H1 (cell line): ENCODE measurements at regions not wholly inside any gene's neighbourhood (a gene's known extent, or its start where the extent isn't known, plus 50 kb on each side); places are given as distances from the start of the nearest gene placed in this dataset.

Experiments used
- CHD7 ChIP-seq: fragments of 300-600 bp; sonication (generic); IDR thresholded peaks from 2 replicates; pipeline ENCODE4 v1.7.1; 2012; ENCODE audit warnings: low read length, moderate library complexity, mild to moderate bottlenecking, inconsistent platforms; ENCODE audit not compliant: insufficient replicate concordance
- E2F6 ChIP-seq: IDR thresholded peaks from 2 replicates; pipeline ENCODE4 v1.6.1; 2012; ENCODE audit warnings: inconsistent platforms
- EZH2 ChIP-seq: fragments of 200-600 bp; sonication (generic); IDR thresholded peaks from 2 replicates; pipeline ENCODE4 v1.7.1; 2012; ENCODE audit warnings: low read depth, mild to moderate bottlenecking, moderate library complexity, low read length, inconsistent platforms; ENCODE audit not compliant: severe bottlenecking
- FOSL1 ChIP-seq: IDR thresholded peaks from 2 replicates; pipeline ENCODE4 v1.6.1; 2011; ENCODE audit warnings: mild to moderate bottlenecking, low read depth, low read length, moderate library complexity; ENCODE audit not compliant: insufficient read depth
- GABPA ChIP-seq: IDR thresholded peaks from 2 replicates; pipeline ENCODE4 v1.6.1; 2011; ENCODE audit warnings: mild to moderate bottlenecking, low read length, moderate library complexity, borderline replicate concordance; ENCODE audit not compliant: insufficient read depth
- NRF1 ChIP-seq: IDR thresholded peaks from 2 replicates; pipeline ENCODE4 v1.6.1; 2011; ENCODE audit warnings: mild to moderate bottlenecking, low read depth, low read length, improper control_type of control experiment
- POU5F1 ChIP-seq: IDR thresholded peaks from 2 replicates; pipeline ENCODE4 v1.6.1; 2011; ENCODE audit warnings: low read depth, mild to moderate bottlenecking, low read length, moderate library complexity
- RBBP5 ChIP-seq: IDR thresholded peaks from 2 replicates; pipeline ENCODE4 v1.7.1; 2012; ENCODE audit warnings: low read depth, mild to moderate bottlenecking, inconsistent platforms, low read length, moderate library complexity, borderline replicate concordance
- TCF12 ChIP-seq: IDR thresholded peaks from 2 replicates; pipeline ENCODE4 v1.6.1; 2011; ENCODE audit warnings: low read depth, mild to moderate bottlenecking, low read length
- USF2 ChIP-seq: IDR thresholded peaks from 2 replicates; pipeline ENCODE4 v1.6.1; 2011; ENCODE audit warnings: low read length, improper control_type of control experiment

- TF ChIP-seq CHD7 (no peak), EZH2 (no peak), POU5F1 (no peak), E2F6 (no peak), FOSL1 (no peak), GABPA (no peak), TCF12 (no peak), RBBP5 (no peak), USF2 (no peak), NRF1 (no peak)
These were observed 99.2 kb upstream of the RTL1 start (continued) for GRCh38 chr14:101002738-101003137.
